Stimulated activated naive CD8-positive, alpha-beta T cell treated with anti-CD3 and anti-CD28 coated beads, Interleukin-15, amount 100 ng/mL, for 72 hours (primary cell): ENCODE measurements at regions not wholly inside any gene's neighbourhood (a gene's known extent, or its start where the extent isn't known, plus 50 kb on each side); places are given as distances from the start of the nearest gene placed in this dataset.

Experiments used
- ATAC-seq: fragments of 150-1000 bp; cut with Tn5 transposase; 2 replicates; pipeline ENCODE4 v1.10.0; 2021; ENCODE audit warnings: mild to moderate bottlenecking, moderate library complexity
- DNase-seq, 2 donors: peaks; one replicate each; pipeline ENCODE4 v3.0.0; 2021 to 2022
- H3K27ac Mint-ChIP-seq, 2 donors: one replicate each; pipeline ENCODE4 v1.8.0; 2022; ENCODE audit warnings: mild to moderate bottlenecking in 2 of 2, mixed read lengths in 2 of 2, moderate library complexity in 2 of 2
- H3K27me3 Mint-ChIP-seq: one replicate; pipeline ENCODE4 v1.8.0; 2022; ENCODE audit warnings: mixed read lengths
- H3K4me1 Mint-ChIP-seq: one replicate; pipeline ENCODE4 v1.8.0; 2022; ENCODE audit warnings: mild to moderate bottlenecking, mixed read lengths
- H3K4me3 Mint-ChIP-seq, 2 donors: one replicate each; pipeline ENCODE4 v1.8.0; 2022; ENCODE audit warnings: mild to moderate bottlenecking in 2 of 2, mixed read lengths in 2 of 2, moderate library complexity in 1 of 2
- H3K9me3 Mint-ChIP-seq, 2 donors: one replicate each; pipeline ENCODE4 v1.8.0; 2022; ENCODE audit warnings: mixed read lengths in 2 of 2

DNA sequence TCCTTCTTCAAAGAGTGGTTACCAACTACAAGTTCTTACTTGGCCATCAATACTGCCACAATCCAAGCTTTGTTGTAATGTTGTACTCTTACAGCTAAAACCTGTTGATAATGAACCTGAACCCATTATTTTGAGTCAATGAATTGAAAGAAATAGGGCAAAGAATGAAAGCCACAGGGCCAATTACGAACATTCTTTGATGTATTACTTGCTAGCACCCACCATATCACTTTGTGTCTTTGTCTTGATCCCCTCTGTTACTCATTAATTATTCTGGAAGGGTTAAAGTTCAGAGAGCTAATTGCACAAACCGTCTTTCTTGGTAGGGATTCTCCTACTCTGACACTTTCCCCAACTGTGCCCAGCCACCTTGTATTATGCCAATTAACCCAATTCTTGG lies 53.2 kb upstream of the TFEC start:
- H3K4me1 Mint-ChIP-seq, result no peaks in the 10 kb centered on the region
- no peak overlapping the region for H3K27ac Mint-ChIP-seq
- no peaks in the 10 kb centered on the region for H3K27me3 Mint-ChIP-seq
- H3K4me3 Mint-ChIP-seq, result no peak overlapping the region
- H3K9me3 Mint-ChIP-seq, result no peaks in the 10 kb centered on the region
- no peak for ATAC-seq
- DNase-seq, result no peak

DNA sequence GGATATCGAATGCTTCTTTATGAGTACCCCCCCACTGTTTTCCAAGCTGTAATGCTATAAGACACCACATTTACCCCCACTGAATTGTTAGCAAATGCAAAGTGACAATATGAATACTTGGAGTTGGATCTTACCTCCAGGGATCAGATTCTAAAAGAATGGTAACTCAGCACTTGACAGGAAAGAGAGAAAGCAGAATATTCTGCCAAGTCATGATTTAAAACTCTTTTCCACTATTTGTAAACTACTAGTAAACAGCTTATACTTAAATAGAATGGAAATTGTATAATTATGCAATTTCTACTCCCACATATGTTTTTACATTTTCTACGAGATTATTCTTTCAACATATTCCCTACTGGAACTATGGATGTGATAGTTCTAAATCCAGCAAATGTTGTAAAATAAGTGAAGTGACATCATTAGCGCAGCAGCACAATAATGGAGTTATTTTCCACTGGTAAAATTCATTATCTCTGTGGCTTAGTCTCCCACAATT lies 56.0 kb upstream of the TFEC start:
- ATAC-seq, result no peak
- Mint-ChIP-seq H3K4me3 (no peak overlapping the region), H3K4me1 (no peaks in the 10 kb centered on the region), H3K27me3 (no peaks in the 10 kb centered on the region), H3K9me3 (no peaks in the 10 kb centered on the region), H3K27ac (no peak overlapping the region)
- no peak for DNase-seq

DNA sequence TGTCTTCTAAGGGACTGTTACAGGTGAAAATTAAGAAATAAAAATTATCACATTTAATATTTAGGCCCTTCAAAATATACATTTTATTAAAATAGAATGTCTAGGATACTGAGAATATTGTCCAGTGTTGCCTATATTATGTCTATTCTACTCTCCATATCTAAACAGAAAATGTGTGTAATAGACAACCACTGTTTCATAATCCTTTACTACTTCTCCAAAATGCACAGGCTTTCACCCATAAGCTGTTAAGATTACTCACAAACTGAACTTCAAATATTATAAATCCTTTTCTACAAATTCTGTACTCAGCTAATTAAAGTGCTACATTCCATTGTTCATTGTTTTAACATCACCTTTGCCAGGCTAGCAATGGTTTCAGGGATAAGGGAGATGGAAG lies 56.7 kb upstream of the TFEC start:
- Mint-ChIP-seq H3K27ac (no peak overlapping the region), H3K4me1 (no peaks in the 10 kb centered on the region), H3K9me3 (no peaks in the 10 kb centered on the region), H3K4me3 (no peak overlapping the region), H3K27me3 (no peaks in the 10 kb centered on the region)
- no peak for DNase-seq
- ATAC-seq, result no peak

DNA sequence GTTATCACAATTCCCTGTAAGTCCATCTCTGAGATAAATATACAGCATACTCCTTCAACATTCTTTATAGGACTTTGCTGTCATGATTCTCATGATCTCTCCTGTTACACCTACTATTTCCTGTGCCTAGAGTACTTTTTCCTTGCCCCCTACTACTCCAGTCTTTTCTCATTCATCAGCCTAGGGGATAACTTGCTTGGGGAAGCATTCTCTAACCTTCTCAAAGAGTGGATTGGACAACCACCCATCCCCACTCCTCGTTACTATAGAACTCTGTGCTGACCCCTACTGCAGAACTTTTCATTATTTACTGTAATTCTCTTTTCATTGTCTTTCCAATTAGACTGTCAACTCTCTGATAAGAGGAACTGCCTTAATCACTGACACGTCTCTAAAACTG lies 57.4 kb upstream of the TFEC start:
- no peaks in the 10 kb centered on the region for H3K27me3 Mint-ChIP-seq
- no peak for ATAC-seq
- no peak overlapping the region for H3K4me3 Mint-ChIP-seq
- H3K27ac Mint-ChIP-seq, result peak overlapping the region in 1 of 2 donors; percentile 16
- no peaks in the 10 kb centered on the region for H3K9me3 Mint-ChIP-seq
- no peaks in the 10 kb centered on the region for H3K4me1 Mint-ChIP-seq
- DNase-seq, result no peak

DNA sequence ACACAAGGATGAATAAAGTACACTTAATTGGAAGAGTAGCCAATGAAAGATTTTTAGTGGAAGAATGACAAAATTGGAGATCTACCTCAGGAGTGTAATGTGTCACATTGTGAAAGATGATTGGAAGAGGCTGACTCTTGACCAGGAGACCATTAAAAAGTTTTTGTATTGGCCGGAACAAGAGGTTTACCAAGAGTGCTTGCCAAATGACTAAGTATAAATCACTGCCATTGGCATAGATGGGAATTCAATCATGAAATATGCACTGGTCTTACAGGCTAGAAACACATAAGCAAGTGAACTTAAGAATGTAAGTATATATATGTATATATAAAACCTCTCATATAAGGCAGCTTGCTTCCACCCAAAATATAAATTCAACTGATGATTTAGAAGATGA lies 58.7 kb upstream of the TFEC start:
- Mint-ChIP-seq H3K4me1 (no peaks in the 10 kb centered on the region), H3K27me3 (no peaks in the 10 kb centered on the region), H3K9me3 (no peaks in the 10 kb centered on the region), H3K27ac (no peak overlapping the region), H3K4me3 (no peak overlapping the region)
- DNase-seq (no peak), ATAC-seq (no peak)

DNA sequence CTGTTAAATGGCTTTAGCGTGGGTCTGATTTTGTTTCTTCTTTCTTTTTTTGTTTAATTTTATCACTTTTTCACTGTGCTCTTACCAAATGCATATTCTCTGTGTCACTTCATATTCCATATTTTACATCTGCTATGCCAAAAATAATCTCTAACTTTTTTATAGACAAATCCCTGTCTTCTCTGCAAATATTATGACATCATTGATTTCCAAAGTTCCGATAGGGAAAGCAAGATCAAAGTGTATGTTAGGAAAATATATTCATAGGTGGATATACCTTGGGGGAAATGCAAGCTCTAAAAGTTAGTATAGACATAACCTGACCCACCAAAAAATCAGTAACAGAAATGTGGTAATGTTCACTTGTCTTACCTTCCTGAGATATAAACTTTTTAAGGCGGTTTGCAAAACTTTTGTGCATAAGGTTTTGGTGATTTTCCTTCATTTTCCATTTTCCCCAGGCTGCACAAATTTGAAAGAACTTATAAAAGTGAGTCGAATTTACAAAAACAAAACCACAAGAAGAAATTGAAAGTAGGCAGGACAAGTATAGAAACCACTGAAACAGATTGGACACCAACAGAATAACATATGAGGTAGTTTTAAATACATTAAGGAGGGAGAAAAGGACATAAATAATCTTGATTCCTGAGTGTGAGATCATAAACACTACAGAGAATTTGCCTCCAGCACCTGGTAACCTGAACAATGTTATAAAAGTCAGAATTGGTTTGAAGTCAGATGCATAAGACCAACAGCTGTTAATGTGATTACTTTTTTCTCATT lies 63.1 kb upstream of the TFEC start:
- no peaks in the 10 kb centered on the region for H3K4me1 Mint-ChIP-seq
- no peaks in the 10 kb centered on the region for H3K9me3 Mint-ChIP-seq
- peak overlapping the region in 1 of 2 donors; percentile 75 for H3K27ac Mint-ChIP-seq
- no peaks in the 10 kb centered on the region for H3K27me3 Mint-ChIP-seq
- no peak overlapping the region for H3K4me3 Mint-ChIP-seq
- ATAC-seq, result no peak
- no peak for DNase-seq

DNA sequence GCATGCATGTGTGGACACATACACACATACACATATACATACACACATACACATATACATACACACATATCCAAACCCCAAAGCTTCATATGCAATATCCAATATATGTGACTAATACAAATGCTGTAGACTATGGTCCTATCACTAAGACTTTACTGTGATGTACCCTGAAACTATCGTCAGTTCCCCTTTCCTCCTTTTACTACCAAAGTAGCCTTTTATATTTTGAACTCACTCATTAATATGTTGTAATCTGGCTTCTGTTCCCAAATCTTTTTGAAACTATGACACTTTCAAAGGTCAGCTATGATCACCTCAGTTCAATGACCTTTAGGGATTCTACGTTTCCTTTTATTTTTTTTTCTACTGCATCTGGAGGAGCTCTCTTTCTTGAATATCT lies 64.8 kb upstream of the TFEC start:
- Mint-ChIP-seq H3K4me3 (no peak overlapping the region), H3K9me3 (no peaks in the 10 kb centered on the region), H3K4me1 (no peaks in the 10 kb centered on the region), H3K27ac (no peak overlapping the region), H3K27me3 (no peaks in the 10 kb centered on the region)
- DNase-seq, result no peak
- ATAC-seq, result no peak

DNA sequence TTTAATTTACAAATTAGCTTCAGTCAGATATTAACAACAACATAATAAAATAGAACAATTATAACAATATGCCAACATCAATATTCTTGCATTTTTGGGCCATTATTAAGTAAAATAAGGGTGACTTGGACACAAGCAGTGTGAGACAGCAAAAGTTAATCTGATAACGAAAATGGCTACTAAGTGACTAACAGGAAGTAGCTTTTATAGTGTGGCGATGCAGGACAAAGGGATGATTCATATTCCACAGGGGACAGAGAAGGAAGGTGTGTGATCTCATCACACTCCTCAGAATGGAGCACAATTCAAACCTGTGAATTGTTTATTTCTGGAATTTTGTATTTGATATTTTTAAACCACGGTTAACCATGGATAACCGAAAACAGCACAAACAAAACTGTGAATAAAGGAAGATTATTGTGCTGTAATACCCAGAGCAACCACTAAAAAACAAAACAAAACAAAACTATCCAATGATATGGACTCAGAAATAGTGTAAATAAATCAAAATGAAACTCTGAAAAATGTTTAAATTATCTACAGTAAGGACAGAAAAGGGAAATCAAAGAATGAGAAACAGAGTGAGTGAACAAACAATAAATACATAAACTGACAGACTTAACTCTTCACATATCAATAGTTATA lies 66.9 kb upstream of the TFEC start:
- no peak for DNase-seq
- H3K9me3 Mint-ChIP-seq, result no peaks in the 10 kb centered on the region
- no peak overlapping the region for H3K4me3 Mint-ChIP-seq
- no peak overlapping the region for H3K27ac Mint-ChIP-seq
- ATAC-seq, result no peak
- H3K4me1 Mint-ChIP-seq, result no peaks in the 10 kb centered on the region
- H3K27me3 Mint-ChIP-seq, result peaks cover 3% of the 10 kb centered on the region

DNA sequence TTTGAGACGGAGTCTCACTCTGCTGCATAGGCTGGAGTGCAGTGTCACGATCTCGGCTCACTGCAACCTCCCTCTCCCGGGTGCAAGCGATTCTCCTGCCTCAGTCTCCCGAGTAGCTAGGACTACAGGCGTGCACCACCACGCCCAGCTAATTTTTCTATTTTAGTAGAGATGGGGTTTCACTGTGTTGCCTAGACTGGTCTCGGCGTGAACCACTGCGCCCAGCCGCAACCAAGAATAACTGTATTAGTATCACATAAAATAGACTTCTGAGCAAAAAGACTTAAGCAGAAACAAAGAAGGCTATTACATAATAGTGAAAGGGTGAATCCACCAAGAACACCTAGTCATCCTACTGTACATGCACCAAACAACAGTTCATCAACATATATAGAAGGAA lies 67.6 kb upstream of the TFEC start:
- Mint-ChIP-seq H3K27me3 (peaks cover 9% of the 10 kb centered on the region), H3K9me3 (no peaks in the 10 kb centered on the region), H3K27ac (no peak overlapping the region), H3K4me3 (no peak overlapping the region), H3K4me1 (no peaks in the 10 kb centered on the region)
- no peak for ATAC-seq
- no peak for DNase-seq

DNA sequence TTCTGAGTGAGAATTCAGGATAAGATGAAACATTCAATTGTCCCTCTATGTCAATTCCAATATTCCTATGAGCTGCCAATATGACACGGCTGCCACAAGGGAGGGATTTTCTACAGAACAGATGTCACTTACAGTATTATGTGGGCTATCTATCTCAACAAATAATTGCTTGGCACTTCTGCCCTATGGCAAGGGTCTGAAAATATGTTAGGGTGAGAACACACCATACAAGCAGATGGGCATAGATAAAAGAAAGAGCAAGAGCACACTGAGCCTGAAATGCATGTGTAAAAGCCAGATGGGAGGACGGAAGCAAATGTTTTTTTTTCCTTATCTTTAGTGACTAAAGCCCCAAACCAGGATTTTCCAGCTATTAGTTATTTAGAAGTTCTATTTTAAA lies 70.1 kb upstream of the TFEC start:
- Mint-ChIP-seq H3K4me3 (no peak overlapping the region), H3K4me1 (no peaks in the 10 kb centered on the region), H3K27ac (no peak overlapping the region), H3K9me3 (no peaks in the 10 kb centered on the region), H3K27me3 (peaks cover 10% of the 10 kb centered on the region)
- no peak for ATAC-seq
- no peak for DNase-seq

DNA sequence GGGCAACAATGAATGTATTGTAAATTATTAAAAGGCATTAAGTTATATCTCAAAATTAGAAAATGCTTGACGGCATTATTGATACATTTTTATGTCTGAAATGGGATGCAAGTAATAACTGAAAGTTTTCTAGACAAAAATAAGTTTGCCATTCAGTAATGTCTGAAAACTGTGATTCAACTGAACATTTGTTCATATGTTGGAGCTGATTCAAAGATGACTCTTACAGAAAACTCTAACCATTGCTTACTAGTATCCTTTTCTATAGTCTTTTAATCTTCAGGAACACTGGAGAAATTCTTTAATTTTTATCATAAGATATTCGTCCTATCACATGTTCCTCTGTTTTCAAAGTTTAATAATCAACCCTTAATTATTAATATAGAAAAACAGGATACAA lies 71.1 kb upstream of the TFEC start:
- Mint-ChIP-seq H3K27ac (no peak overlapping the region), H3K27me3 (peaks cover 10% of the 10 kb centered on the region), H3K4me1 (no peaks in the 10 kb centered on the region), H3K9me3 (no peaks in the 10 kb centered on the region), H3K4me3 (no peak overlapping the region)
- DNase-seq (no peak), ATAC-seq (no peak)

DNA sequence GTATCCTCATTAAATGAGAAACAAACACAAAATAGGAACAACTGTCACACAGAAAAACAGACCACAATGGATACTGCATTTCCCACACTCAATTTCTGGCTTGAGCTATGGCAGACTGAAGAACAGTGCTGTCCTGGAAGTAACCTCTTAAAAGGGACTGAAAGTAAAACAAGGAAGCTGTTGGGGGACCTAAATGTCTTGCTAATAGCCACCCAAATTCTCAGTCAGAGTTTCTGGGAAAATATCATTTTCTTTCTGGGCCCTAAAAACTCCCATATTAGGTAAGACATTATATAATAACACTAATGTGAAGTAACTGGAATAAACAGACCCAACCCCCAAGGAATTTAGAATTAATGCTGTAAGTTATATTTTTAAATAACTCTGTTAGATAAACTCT lies 80.9 kb upstream of the TFEC start:
- Mint-ChIP-seq H3K27me3 (no peaks in the 10 kb centered on the region), H3K9me3 (no peaks in the 10 kb centered on the region), H3K27ac (no peak overlapping the region), H3K4me3 (no peak overlapping the region), H3K4me1 (no peaks in the 10 kb centered on the region)
- no peak for ATAC-seq
- no peak for DNase-seq

DNA sequence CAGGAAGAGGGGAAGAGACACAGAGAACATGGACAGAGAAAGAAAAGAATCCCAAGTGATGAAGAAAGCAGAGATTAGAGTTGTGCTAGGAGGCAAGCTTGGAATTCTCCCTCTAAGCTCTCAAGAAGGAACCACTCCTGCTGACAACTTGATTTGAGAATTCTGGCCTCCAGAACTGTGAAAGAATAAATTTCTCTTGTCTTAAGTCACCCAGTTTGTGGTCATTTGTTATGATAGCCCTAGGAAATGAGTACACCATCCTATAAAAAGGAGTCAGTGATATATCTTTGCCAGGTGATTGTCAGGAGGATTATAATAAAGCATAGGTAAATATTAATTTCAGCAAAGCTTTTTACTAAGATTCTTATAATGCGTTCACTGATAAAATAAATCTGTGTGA lies 82.7 kb upstream of the TFEC start:
- no peaks in the 10 kb centered on the region for H3K4me1 Mint-ChIP-seq
- H3K4me3 Mint-ChIP-seq, result no peak overlapping the region
- DNase-seq (no peak), ATAC-seq (no peak)
- no peaks in the 10 kb centered on the region for H3K27me3 Mint-ChIP-seq
- no peak overlapping the region for H3K27ac Mint-ChIP-seq
- no peaks in the 10 kb centered on the region for H3K9me3 Mint-ChIP-seq

DNA sequence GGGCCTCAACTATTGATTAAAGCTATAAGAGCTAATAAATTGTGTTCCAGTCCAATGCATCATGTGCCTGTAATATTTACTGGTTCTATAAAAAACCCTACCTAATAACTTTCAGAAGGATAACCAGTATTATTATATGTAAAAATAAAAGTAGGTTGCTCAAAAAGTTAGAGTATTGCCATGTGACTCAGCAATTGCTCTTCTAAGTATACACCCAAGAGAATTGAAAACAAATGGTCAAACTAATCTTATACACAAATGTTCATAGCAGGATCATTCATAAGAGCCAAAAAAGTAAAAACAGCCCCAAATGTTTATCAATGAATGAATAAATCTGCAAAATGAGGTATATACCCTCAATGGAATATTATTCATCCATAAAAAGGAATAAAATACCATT lies 89.5 kb upstream of the TES start:
- no peak overlapping the region for H3K27ac Mint-ChIP-seq
- H3K4me3 Mint-ChIP-seq, result no peak overlapping the region
- H3K9me3 Mint-ChIP-seq, result no peaks in the 10 kb centered on the region
- DNase-seq, result no peak
- H3K4me1 Mint-ChIP-seq, result no peaks in the 10 kb centered on the region
- H3K27me3 Mint-ChIP-seq, result peaks cover 9% of the 10 kb centered on the region
- ATAC-seq, result no peak

DNA sequence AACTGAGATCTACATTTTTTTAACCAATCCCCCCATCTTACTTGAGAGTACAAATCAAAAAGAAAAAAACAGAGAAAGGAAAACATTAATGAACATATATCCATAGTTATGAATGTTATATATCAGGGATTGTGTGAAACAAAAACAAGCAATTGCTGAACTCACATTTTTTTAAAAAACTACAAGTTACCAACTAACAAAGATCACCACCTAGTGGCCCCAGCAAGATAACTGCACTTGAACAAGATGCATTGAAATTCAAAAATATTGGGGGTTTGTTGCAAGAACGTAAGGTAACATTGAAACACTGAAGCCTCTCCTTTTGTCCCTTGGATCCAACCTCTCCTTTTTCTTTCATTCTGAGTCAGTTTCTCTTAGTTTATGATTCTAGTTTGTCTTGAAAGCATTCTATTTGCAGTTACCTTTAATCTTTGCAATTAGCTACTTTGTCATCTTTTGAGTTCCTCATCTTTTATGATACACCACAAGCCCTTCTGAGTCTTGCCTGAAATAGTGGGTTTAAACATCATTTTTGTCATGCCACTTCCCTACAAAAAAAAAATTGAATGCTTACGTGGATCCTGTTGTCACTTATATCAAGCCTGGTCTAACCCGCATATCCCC lies 87.3 kb upstream of the TES start:
- Mint-ChIP-seq H3K27ac (no peak overlapping the region), H3K27me3 (peaks cover 15% of the 10 kb centered on the region), H3K9me3 (peaks cover 6 to 8% of the 10 kb centered on the region in 2 donors), H3K4me3 (no peak overlapping the region), H3K4me1 (no peaks in the 10 kb centered on the region)
- ATAC-seq (no peak), DNase-seq (no peak)

DNA sequence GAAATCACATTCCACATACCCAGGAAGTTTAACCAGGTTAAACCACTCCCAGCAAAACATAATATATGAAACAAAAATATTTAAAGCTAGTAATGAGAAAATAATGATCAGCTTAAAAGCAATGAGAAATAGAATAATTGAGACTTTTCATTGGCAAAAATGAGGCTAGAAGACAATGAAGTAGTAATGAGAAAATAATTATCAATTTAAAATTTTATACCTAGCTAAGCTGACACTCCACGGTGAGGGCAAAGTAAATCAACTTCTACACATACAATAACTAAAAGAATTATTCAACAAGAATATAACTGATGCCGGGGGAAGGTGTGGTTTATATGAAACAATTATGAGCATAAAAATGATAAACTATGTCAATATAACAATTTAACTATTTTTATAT lies 82.2 kb upstream of the TES start:
- peaks cover 13 to 14% of the 10 kb centered on the region in 2 donors for H3K9me3 Mint-ChIP-seq
- H3K4me3 Mint-ChIP-seq, result no peak overlapping the region
- no peak overlapping the region for H3K27ac Mint-ChIP-seq
- DNase-seq (no peak), ATAC-seq (no peak)
- no peaks in the 10 kb centered on the region for H3K4me1 Mint-ChIP-seq
- H3K27me3 Mint-ChIP-seq, result peaks cover 15% of the 10 kb centered on the region
